NCI-H526 treated with DMSO at 0.1 percent for 48 hours (cell line): ENCODE measurements at regions not wholly inside any gene's neighbourhood (a gene's known extent, or its start where the extent isn't known, plus 50 kb on each side); places are given as distances from the start of the nearest gene placed in this dataset.

Experiments
- DNase-seq: peaks from one replicate; lab custom pipeline; 2025; lab: John Stamatoyannopoulos, UW

GRCh38 chr1:112318263-112318662, 77.8 kb upstream of the CTTNBP2NL start:
- no peak for DNase-seq

- DNase-seq = no peak
Measured at GRCh38 chr1:112318698-112319370, 77.2 kb upstream of the CTTNBP2NL start.

GRCh38 chr1:112319371-112320040, 76.5 kb upstream of the CTTNBP2NL start:
- no peak for DNase-seq

GRCh38 chr1:112320058-112320457, 76.0 kb upstream of the CTTNBP2NL start:
- no peak for DNase-seq

- no peak for DNase-seq
Measured at GRCh38 chr1:112322018-112322417, 74.0 kb upstream of the CTTNBP2NL start.

GRCh38 chr1:112322983-112323678, 72.9 kb upstream of the CTTNBP2NL start:
- DNase-seq = no peak

GRCh38 chr1:112325504-112325903, 70.5 kb upstream of the CTTNBP2NL start:
- no peak for DNase-seq

- DNase-seq = no peak
Measured at GRCh38 chr1:112328600-112328999, 67.4 kb upstream of the CTTNBP2NL start.

GRCh38 chr1:112332176-112333150, 63.6 kb upstream of the CTTNBP2NL start:
- no peak for DNase-seq

GRCh38 chr1:112335351-112335750, 60.7 kb upstream of the CTTNBP2NL start:
- DNase-seq = no peak

- DNase-seq = peak; percentile 25
Measured at GRCh38 chr1:112337028-112337531, 58.9 kb upstream of the CTTNBP2NL start.

GRCh38 chr1:112341986-112342385, 54.0 kb upstream of the CTTNBP2NL start:
- no peak for DNase-seq

GRCh38 chr1:112342558-112342957, 53.5 kb upstream of the CTTNBP2NL start:
- DNase-seq = no peak

- DNase-seq = no peak
Measured at GRCh38 chr1:112344754-112345423, 51.1 kb upstream of the CTTNBP2NL start.
